ENCODE measurements at regions not wholly inside any gene's neighbourhood (a gene's known extent, or its start where the extent isn't known, plus 50 kb on each side); places are given as distances from the start of the nearest gene placed in this dataset.
"Not testable (repeated sequence)": the region's sequence is repeated elsewhere in the genome, so short reads cannot be mapped to it uniquely, and the experiment has no call there.

DNA sequence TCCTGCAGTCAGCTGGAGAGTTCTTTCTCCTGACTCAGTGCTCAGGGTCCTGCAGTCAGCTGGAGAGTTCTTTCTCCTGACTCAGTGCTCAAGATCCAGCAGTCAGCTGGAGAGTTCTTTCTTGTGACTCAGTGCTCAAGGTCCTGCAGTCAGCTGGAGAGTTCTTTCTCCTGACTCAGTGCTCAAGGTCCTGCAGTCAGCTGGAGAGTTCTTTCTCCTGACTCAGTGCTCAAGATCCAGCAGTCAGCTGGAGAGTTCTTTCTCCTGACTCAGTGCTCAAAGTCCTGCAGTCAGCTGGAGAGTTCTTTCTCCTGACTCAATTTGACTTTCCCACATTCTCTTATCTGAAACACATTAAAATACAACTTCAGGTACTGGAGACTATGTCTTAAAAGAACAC, 1265.9 kb downstream of the CDH8 start:
- TF ChIP-seq, protein P1, sequence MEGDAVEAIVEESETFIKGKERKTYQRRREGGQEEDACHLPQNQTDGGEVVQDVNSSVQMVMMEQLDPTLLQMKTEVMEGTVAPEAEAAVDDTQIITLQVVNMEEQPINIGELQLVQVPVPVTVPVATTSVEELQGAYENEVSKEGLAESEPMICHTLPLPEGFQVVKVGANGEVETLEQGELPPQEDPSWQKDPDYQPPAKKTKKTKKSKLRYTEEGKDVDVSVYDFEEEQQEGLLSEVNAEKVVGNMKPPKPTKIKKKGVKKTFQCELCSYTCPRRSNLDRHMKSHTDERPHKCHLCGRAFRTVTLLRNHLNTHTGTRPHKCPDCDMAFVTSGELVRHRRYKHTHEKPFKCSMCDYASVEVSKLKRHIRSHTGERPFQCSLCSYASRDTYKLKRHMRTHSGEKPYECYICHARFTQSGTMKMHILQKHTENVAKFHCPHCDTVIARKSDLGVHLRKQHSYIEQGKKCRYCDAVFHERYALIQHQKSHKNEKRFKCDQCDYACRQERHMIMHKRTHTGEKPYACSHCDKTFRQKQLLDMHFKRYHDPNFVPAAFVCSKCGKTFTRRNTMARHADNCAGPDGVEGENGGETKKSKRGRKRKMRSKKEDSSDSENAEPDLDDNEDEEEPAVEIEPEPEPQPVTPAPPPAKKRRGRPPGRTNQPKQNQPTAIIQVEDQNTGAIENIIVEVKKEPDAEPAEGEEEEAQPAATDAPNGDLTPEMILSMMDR (IDR thresholded peaks at IDR 0.05): not testable (repeated sequence)
- TF ChIP-seq POLR2A (IDR thresholded peaks at IDR 0.05): not testable (repeated sequence)

All from uterus (tissue), 2 donors.